GM23248 (cell line): ENCODE measurements at regions not wholly inside any gene's neighbourhood (a gene's known extent, or its start where the extent isn't known, plus 50 kb on each side); places are given as distances from the start of the nearest gene placed in this dataset.

ENCODE experiments used
- DNase-seq: peaks from one replicate; pipeline ENCODE4 v3.0.0-alpha.2; 2015
- H2AFZ ChIP-seq: fragments of 200-600 bp; sonication (generic); 2 replicates; pipeline ENCODE4 v1.6.1; 2016; ENCODE audit warnings: antibody characterized with exemption
- H3F3A ChIP-seq: fragments of 200-600 bp; sonication (generic); 2 replicates; pipeline ENCODE4 v1.6.1; 2016; ENCODE audit warnings: mild to moderate bottlenecking, antibody characterized with exemption, mixed run types; ENCODE audit not compliant: insufficient read depth
- H3K27ac ChIP-seq: fragments of 200-600 bp; sonication (generic); 2 replicates; pipeline ENCODE4 v1.5.1; 2016; ENCODE audit warnings: mild to moderate bottlenecking
- H3K27me3 ChIP-seq: fragments of 200-600 bp; sonication (generic); replicated peaks from 2 replicates; pipeline ENCODE4 v1.6.1; 2016; ENCODE audit warnings: mild to moderate bottlenecking; ENCODE audit not compliant: insufficient read depth
- H3K36me3 ChIP-seq: fragments of 200-600 bp; sonication (generic); 2 replicates; pipeline ENCODE4 v1.6.1; 2016; ENCODE audit warnings: low read depth, mild to moderate bottlenecking
- H3K4me1 ChIP-seq: fragments of 200-600 bp; sonication (generic); 2 replicates; pipeline ENCODE4 v1.6.1; 2016; ENCODE audit warnings: mild to moderate bottlenecking; ENCODE audit not compliant: insufficient read depth
- H3K4me2 ChIP-seq: fragments of 200-600 bp; sonication (generic); one replicate; pipeline ENCODE4 v1.6.1; 2016; ENCODE audit warnings: mild to moderate bottlenecking; ENCODE audit not compliant: unreplicated experiment
- H3K4me3 ChIP-seq: fragments of 200-600 bp; sonication (generic); 2 replicates; pipeline ENCODE4 v1.5.1; 2016; ENCODE audit warnings: mild to moderate bottlenecking
- H3K79me2 ChIP-seq: fragments of 200-600 bp; sonication (generic); 2 replicates; pipeline ENCODE4 v1.6.1; 2016; ENCODE audit warnings: mild to moderate bottlenecking; ENCODE audit not compliant: insufficient read depth
- H3K9ac ChIP-seq: fragments of 200-600 bp; sonication (generic); 2 replicates; pipeline ENCODE4 v1.6.1; 2016; ENCODE audit warnings: mild to moderate bottlenecking
- H3K9me2 ChIP-seq: fragments of 200-600 bp; sonication (generic); 2 replicates; pipeline ENCODE4 v1.6.1; 2016; ENCODE audit warnings: mixed run types, mild to moderate bottlenecking, moderate library complexity; ENCODE audit not compliant: insufficient read depth
- H3K9me3 ChIP-seq: fragments of 200-600 bp; sonication (generic); one replicate; pipeline ENCODE4 v1.6.1; 2017; ENCODE audit warnings: low read depth
- H4K20me1 ChIP-seq: fragments of 200-600 bp; sonication (generic); 2 replicates; pipeline ENCODE4 v1.6.0; 2016; ENCODE audit not compliant: insufficient read depth
- EZH2 ChIP-seq: fragments of 200-600 bp; sonication (generic); IDR thresholded peaks from 2 replicates; pipeline ENCODE4 v1.6.1; 2018; ENCODE audit warnings: antibody characterized with exemption, mild to moderate bottlenecking; ENCODE audit not compliant: insufficient read depth, poor library complexity, severe bottlenecking
- EZH2phosphoT487 ChIP-seq: fragments of 200-600 bp; sonication (generic); IDR thresholded peaks from 2 replicates; pipeline ENCODE4 v1.6.1; 2018; ENCODE audit warnings: antibody characterized with exemption, moderate library complexity, mild to moderate bottlenecking, low read depth; ENCODE audit not compliant: insufficient read depth
- WGBS, 2 experiments: methylation state at CpG; one replicate each; pipeline ENCODE4 v1.1.6; 2015 to 2017; ENCODE audit warnings: low lambda C conversion rate in 2 of 2, low coverage in 1 of 2; ENCODE audit errors: missing lambda C conversion rate in 2 of 2; 5-methylcytosine and 5-hydroxymethylcytosine counted together
- in situ Hi-C: fragments of 300-500 bp; cut with MboI; formaldehyde crosslinking; loops from 2 replicates; pipeline ENCODE4 v1.15.0; 2020

GRCh38 chr1:219488275-219488674 is 124.6 kb downstream of the ZC3H11B start:
- H3K9ac ChIP-seq: no peak overlapping the region
- no peaks in the 10 kb centered on the region for H3F3A ChIP-seq
- H4K20me1 ChIP-seq: no peaks in the 10 kb centered on the region
- H2AFZ ChIP-seq: no peak overlapping the region
- H3K27ac ChIP-seq: no peak overlapping the region
- H3K4me2 ChIP-seq: no peak overlapping the region
- H3K79me2 ChIP-seq: no peaks in the 10 kb centered on the region
- 25 to 35% methylated on average over 1 of the region's 1 CpG for WGBS, 2 experiments
- no peaks in the 10 kb centered on the region for H3K9me3 ChIP-seq
- in situ Hi-C loops: no loop called here
- no peaks in the 10 kb centered on the region for H3K9me2 ChIP-seq
- TF ChIP-seq EZH2phosphoT487 (no peak), EZH2 (no peak)
- H3K4me3 ChIP-seq: no peak overlapping the region
- no peaks in the 10 kb centered on the region for H3K36me3 ChIP-seq
- DNase-seq: no peak
- no peaks in the 10 kb centered on the region for H3K4me1 ChIP-seq
- no peaks in the 10 kb centered on the region for H3K27me3 ChIP-seq

DNA sequence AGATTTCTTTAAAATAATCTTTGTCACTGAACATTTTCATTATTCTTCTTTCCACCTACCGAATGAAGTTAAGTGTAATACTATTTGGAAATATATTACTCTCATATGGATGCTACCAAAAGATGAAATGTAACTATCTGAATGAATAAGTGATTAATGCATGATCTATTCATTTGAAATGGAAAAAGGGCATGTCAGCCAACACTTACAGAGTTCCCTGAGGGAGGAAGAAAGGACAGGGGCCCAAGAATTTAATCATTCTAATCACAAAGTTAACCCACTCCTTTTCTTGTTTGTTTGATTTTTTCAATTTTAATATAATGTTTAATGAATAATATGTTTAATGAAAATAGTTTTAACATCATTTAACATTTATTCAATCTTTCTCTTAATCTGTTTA is 129.4 kb downstream of the ZC3H11B start:
- Histone ChIP-seq H3K79me2 (no peaks in the 10 kb centered on the region), H2AFZ (no peak overlapping the region), H3K4me2 (no peak overlapping the region), H3K9me2 (no peaks in the 10 kb centered on the region), H4K20me1 (no peaks in the 10 kb centered on the region), H3K9ac (no peak overlapping the region), H3K4me1 (no peaks in the 10 kb centered on the region), H3F3A (no peaks in the 10 kb centered on the region), H3K27ac (no peak overlapping the region), H3K9me3 (no peaks in the 10 kb centered on the region), H3K27me3 (no peaks in the 10 kb centered on the region), H3K36me3 (no peaks in the 10 kb centered on the region), H3K4me3 (no peak overlapping the region)
- WGBS, 2 experiments: 84 to 89% methylated on average over 1 of the region's 1 CpG
- TF ChIP-seq EZH2phosphoT487: no peak
- no peak for TF ChIP-seq EZH2
- in situ Hi-C loops: no loop called here
- DNase-seq: no peak

DNA sequence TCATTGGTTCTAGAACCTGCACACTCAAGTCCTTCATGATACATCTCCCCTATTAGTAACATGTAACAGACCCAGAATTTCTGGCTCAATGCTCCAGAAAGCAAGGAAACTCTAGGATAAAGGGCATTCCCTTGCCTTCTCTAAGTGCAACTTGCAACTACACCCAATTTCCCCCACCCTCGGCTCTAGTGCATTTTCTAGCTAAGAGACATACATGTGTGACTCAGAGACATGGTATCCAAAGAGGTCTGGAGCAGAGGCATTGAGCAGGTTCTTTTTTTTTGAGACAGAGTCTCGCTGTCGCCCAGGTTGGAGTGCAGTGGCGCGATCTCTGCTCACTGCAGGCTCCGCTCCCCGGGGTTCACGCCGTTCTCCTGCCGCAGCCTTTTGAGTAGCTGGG is 132.9 kb downstream of the ZC3H11B start:
- in situ Hi-C loops: no loop called here
- H3K9me3 ChIP-seq: no peaks in the 10 kb centered on the region
- TF ChIP-seq EZH2: no peak
- no peak for TF ChIP-seq EZH2phosphoT487
- H3K27ac ChIP-seq: no peak overlapping the region
- no peaks in the 10 kb centered on the region for H3K79me2 ChIP-seq
- 90 to 93% methylated on average over 10 of the region's 10 CpGs for WGBS, 2 experiments
- H4K20me1 ChIP-seq: no peaks in the 10 kb centered on the region
- no peak overlapping the region for H3K4me3 ChIP-seq
- no peaks in the 10 kb centered on the region for H3K36me3 ChIP-seq
- no peaks in the 10 kb centered on the region for H3K4me1 ChIP-seq
- peak; percentile 29 for DNase-seq
- H3K9ac ChIP-seq: no peak overlapping the region
- H3F3A ChIP-seq: no peaks in the 10 kb centered on the region
- H2AFZ ChIP-seq: no peak overlapping the region
- no peaks in the 10 kb centered on the region for H3K27me3 ChIP-seq
- no peaks in the 10 kb centered on the region for H3K9me2 ChIP-seq
- no peak overlapping the region for H3K4me2 ChIP-seq

- in situ Hi-C loops: no loop called here
- Histone ChIP-seq H3K4me3 (no peak overlapping the region), H3F3A (no peaks in the 10 kb centered on the region)
These were observed 134.1 kb downstream of the ZC3H11B start for GRCh38 chr1:219478811-219479210.

GRCh38 chr1:219477861-219478260 is 135.0 kb downstream of the ZC3H11B start:
- H4K20me1 ChIP-seq: no peaks in the 10 kb centered on the region
- no peaks in the 10 kb centered on the region for H3K79me2 ChIP-seq
- H3K27me3 ChIP-seq: no peaks in the 10 kb centered on the region
- no peaks in the 10 kb centered on the region for H3K4me1 ChIP-seq
- no peak for TF ChIP-seq EZH2phosphoT487
- TF ChIP-seq EZH2: no peak
- H3K9me2 ChIP-seq: no peaks in the 10 kb centered on the region
- no peak overlapping the region for H2AFZ ChIP-seq
- no peak overlapping the region for H3K4me2 ChIP-seq
- DNase-seq: no peak
- H3K36me3 ChIP-seq: no peaks in the 10 kb centered on the region
- H3K4me3 ChIP-seq: no peak overlapping the region
- no peaks in the 10 kb centered on the region for H3F3A ChIP-seq
- 46 to 49% methylated on average over 4 of the region's 4 CpGs for WGBS, 2 experiments
- no peaks in the 10 kb centered on the region for H3K9me3 ChIP-seq
- in situ Hi-C loops: no loop called here
- no peak overlapping the region for H3K9ac ChIP-seq
- no peak overlapping the region for H3K27ac ChIP-seq

More at GRCh38 chr1:219478811-219479210, 134.1 kb downstream of the ZC3H11B start:
- no peak for TF ChIP-seq EZH2phosphoT487
- no peak for TF ChIP-seq EZH2
- Histone ChIP-seq H3K9ac (no peak overlapping the region), H3K9me2 (no peaks in the 10 kb centered on the region), H3K27ac (no peak overlapping the region), H3K27me3 (no peaks in the 10 kb centered on the region), H4K20me1 (no peaks in the 10 kb centered on the region), H2AFZ (no peak overlapping the region), H3K9me3 (no peaks in the 10 kb centered on the region), H3K79me2 (no peaks in the 10 kb centered on the region), H3K4me2 (no peak overlapping the region), H3K36me3 (no peaks in the 10 kb centered on the region), H3K4me1 (no peaks in the 10 kb centered on the region)
- 70 to 72% methylated on average over 3 of the region's 3 CpGs for WGBS, 2 experiments
- no peak for DNase-seq
